Neural progenitor cell (in vitro differentiated cells): ENCODE measurements at regions not wholly inside any gene's neighbourhood (a gene's known extent, or its start where the extent isn't known, plus 50 kb on each side); places are given as distances from the start of the nearest gene placed in this dataset.

Experiments used
- DNase-seq: peaks from one replicate; pipeline ENCODE4 v3.0.0-alpha.2; 2016; ENCODE audit warnings: low spot score
- H2AFZ ChIP-seq: fragments of 200-600 bp; sonication (generic); replicated peaks from 2 replicates; pipeline ENCODE4 v1.6.1; 2016; ENCODE audit warnings: antibody characterized with exemption
- H3F3A ChIP-seq: fragments of 200-600 bp; sonication (generic); 2 replicates; pipeline ENCODE4 v1.6.1; 2016; ENCODE audit warnings: antibody characterized with exemption, low read depth
- H3K27ac ChIP-seq: fragments of 200-600 bp; sonication (generic); 2 replicates; pipeline ENCODE4 v1.5.1; 2016; ENCODE audit warnings: mild to moderate bottlenecking
- H3K27me3 ChIP-seq: fragments of 200-600 bp; sonication (generic); 2 replicates; pipeline ENCODE4 v1.6.1; 2016; ENCODE audit warnings: mild to moderate bottlenecking, moderate library complexity
- H3K36me3 ChIP-seq: fragments of 200-600 bp; sonication (generic); 2 replicates; pipeline ENCODE4 v1.5.1; 2016
- H3K4me1 ChIP-seq: fragments of 200-600 bp; sonication (generic); 2 replicates; pipeline ENCODE4 v1.6.1; 2016; ENCODE audit warnings: mixed run types
- H3K4me2 ChIP-seq: fragments of 200-600 bp; sonication (generic); 2 replicates; pipeline ENCODE4 v1.6.1; 2016
- H3K4me3 ChIP-seq: fragments of 200-600 bp; sonication (generic); 2 replicates; pipeline ENCODE4 v1.5.1; 2016
- H3K79me2 ChIP-seq: fragments of 200-600 bp; sonication (generic); 2 replicates; pipeline ENCODE4 v1.6.1; 2016; ENCODE audit warnings: low read depth
- H3K9ac ChIP-seq: fragments of 200-600 bp; sonication (generic); 2 replicates; pipeline ENCODE4 v1.6.1; 2016
- H3K9me3 ChIP-seq: fragments of 200-600 bp; sonication (generic); 2 replicates; pipeline ENCODE4 v1.5.1; 2016; ENCODE audit warnings: low read depth
- H4K20me1 ChIP-seq: fragments of 200-600 bp; sonication (generic); 2 replicates; pipeline ENCODE4 v1.6.1; 2016; ENCODE audit warnings: low read depth
- H3K27ac Mint-ChIP-seq: 3 replicates; pipeline ENCODE4 v1.8.0; 2021; ENCODE audit warnings: mixed read lengths
- H3K27me3 Mint-ChIP-seq: 2 replicates; pipeline ENCODE4 v1.8.0; 2022; ENCODE audit warnings: low read depth, mild to moderate bottlenecking, inconsistent platforms, moderate library complexity, mixed read lengths; ENCODE audit not compliant: insufficient read depth
- H3K36me3 Mint-ChIP-seq: 3 replicates; pipeline ENCODE4 v1.8.0; 2021; ENCODE audit warnings: mixed read lengths
- H3K4me1 Mint-ChIP-seq: 3 replicates; pipeline ENCODE4 v1.8.0; 2021; ENCODE audit warnings: mixed read lengths
- H3K4me3 Mint-ChIP-seq: 3 replicates; pipeline ENCODE4 v1.8.0; 2021; ENCODE audit warnings: mild to moderate bottlenecking, moderate library complexity, mixed read lengths
- H3K9me3 Mint-ChIP-seq: 3 replicates; pipeline ENCODE4 v1.8.0; 2020; ENCODE audit warnings: mixed read lengths
- EZH2 ChIP-seq: fragments of 200-600 bp; sonication (generic); IDR thresholded peaks from 2 replicates; pipeline ENCODE4 v1.6.1; 2017; ENCODE audit warnings: antibody characterized with exemption, mild to moderate bottlenecking, moderate library complexity
- EZH2phosphoT487 ChIP-seq: fragments of 200-600 bp; sonication (generic); IDR thresholded peaks from 2 replicates; pipeline ENCODE4 v1.6.1; 2017; ENCODE audit warnings: antibody characterized with exemption
- TF ChIP-seq, protein P1 (sequence below): fragments of 200-600 bp; sonication (generic); IDR thresholded peaks from 2 replicates; pipeline ENCODE4 v1.5.1; 2017; ENCODE audit warnings: antibody characterized with exemption, mild to moderate bottlenecking

DNA sequence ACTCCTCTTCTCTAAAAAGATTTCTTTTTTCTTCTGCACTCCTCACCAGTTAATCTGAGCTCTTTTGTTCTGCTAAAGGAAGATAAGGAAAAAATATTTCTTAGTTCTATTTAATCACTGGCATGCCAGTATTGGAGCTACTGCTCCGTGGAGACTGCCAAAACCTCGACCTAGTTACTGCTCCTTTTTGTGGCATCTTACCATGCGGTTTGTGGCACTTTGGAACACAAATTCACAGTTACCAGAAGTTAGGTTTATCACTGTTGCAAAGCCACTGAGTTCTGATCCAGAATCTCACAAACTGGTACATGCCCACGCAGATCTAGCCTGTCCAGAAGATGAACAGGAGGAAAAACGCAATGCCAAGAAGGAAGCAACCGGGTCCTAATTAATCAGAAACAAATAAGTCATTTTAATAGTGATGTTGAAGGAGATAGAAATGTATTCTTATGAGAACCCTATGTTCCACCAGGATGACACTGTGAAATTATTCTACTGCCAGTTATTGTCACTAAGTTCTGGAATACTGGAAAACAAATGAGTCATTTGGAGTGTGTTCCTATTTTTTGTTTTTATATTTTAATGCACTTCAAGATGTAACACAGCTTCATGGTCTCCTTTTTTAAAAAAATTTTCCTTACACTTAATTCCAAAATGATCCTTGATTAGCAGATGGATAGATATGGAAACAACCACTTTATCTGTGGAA lies 106.7 kb upstream of the GK2 start:
- no peaks in the 10 kb centered on the region for H4K20me1 ChIP-seq
- TF ChIP-seq EZH2phosphoT487 (no peak), EZH2 (no peak)
- TF ChIP-seq, protein P1, sequence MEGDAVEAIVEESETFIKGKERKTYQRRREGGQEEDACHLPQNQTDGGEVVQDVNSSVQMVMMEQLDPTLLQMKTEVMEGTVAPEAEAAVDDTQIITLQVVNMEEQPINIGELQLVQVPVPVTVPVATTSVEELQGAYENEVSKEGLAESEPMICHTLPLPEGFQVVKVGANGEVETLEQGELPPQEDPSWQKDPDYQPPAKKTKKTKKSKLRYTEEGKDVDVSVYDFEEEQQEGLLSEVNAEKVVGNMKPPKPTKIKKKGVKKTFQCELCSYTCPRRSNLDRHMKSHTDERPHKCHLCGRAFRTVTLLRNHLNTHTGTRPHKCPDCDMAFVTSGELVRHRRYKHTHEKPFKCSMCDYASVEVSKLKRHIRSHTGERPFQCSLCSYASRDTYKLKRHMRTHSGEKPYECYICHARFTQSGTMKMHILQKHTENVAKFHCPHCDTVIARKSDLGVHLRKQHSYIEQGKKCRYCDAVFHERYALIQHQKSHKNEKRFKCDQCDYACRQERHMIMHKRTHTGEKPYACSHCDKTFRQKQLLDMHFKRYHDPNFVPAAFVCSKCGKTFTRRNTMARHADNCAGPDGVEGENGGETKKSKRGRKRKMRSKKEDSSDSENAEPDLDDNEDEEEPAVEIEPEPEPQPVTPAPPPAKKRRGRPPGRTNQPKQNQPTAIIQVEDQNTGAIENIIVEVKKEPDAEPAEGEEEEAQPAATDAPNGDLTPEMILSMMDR = no peak
- H3K4me3 ChIP-seq = no peak overlapping the region
- no peaks in the 10 kb centered on the region for H3K27me3 Mint-ChIP-seq
- no peak overlapping the region for H3K27ac Mint-ChIP-seq
- H3K9ac ChIP-seq = no peak overlapping the region
- H3K36me3 Mint-ChIP-seq = no peaks in the 10 kb centered on the region
- no peaks in the 10 kb centered on the region for H3K79me2 ChIP-seq
- no peaks in the 10 kb centered on the region for H3K36me3 ChIP-seq
- no peak overlapping the region for H3K4me2 ChIP-seq
- H2AFZ ChIP-seq = no peak overlapping the region
- no peaks in the 10 kb centered on the region for H3F3A ChIP-seq
- DNase-seq = no peak
- H3K27ac ChIP-seq = no peak overlapping the region
- H3K4me3 Mint-ChIP-seq = no peak overlapping the region
- no peaks in the 10 kb centered on the region for H3K4me1 ChIP-seq
- no peaks in the 10 kb centered on the region for H3K9me3 Mint-ChIP-seq
- H3K27me3 ChIP-seq = no peaks in the 10 kb centered on the region
- no peaks in the 10 kb centered on the region for H3K4me1 Mint-ChIP-seq
- no peaks in the 10 kb centered on the region for H3K9me3 ChIP-seq

DNA sequence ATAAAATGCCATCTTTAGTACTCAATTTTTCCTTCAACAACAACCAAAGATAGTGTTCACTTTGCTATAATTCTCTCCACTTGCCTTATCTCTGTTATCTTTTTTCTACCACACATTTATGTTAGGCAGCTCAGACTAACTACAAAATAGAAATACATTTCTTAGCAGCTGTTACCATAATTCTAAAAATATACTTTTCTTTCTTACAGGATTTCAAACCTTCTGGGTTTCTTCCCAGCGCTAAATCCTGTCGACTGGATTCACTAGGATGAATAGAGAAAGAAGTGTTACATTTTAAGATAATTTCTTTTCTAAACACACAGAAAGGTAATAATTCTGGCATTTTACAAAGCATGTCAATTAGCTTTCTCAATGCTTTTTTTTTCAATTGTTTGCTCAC lies 105.5 kb upstream of the GK2 start:
- H3K27me3 ChIP-seq = no peaks in the 10 kb centered on the region
- Mint-ChIP-seq H3K4me3 (no peak overlapping the region), H3K4me1 (no peaks in the 10 kb centered on the region), H3K36me3 (no peaks in the 10 kb centered on the region), H3K27me3 (no peaks in the 10 kb centered on the region), H3K27ac (no peak overlapping the region), H3K9me3 (no peaks in the 10 kb centered on the region)
- no peaks in the 10 kb centered on the region for H3K4me1 ChIP-seq
- H3K27ac ChIP-seq = no peak overlapping the region
- no peaks in the 10 kb centered on the region for H3F3A ChIP-seq
- no peak overlapping the region for H3K4me3 ChIP-seq
- no peaks in the 10 kb centered on the region for H3K9me3 ChIP-seq
- no peak overlapping the region for H2AFZ ChIP-seq
- H3K79me2 ChIP-seq = no peaks in the 10 kb centered on the region
- H4K20me1 ChIP-seq = no peaks in the 10 kb centered on the region
- no peak for DNase-seq
- no peak overlapping the region for H3K4me2 ChIP-seq
- no peak overlapping the region for H3K9ac ChIP-seq
- H3K36me3 ChIP-seq = no peaks in the 10 kb centered on the region
- TF ChIP-seq EZH2 (no peak), EZH2phosphoT487 (no peak)
- TF ChIP-seq, protein P1 = no peak

DNA sequence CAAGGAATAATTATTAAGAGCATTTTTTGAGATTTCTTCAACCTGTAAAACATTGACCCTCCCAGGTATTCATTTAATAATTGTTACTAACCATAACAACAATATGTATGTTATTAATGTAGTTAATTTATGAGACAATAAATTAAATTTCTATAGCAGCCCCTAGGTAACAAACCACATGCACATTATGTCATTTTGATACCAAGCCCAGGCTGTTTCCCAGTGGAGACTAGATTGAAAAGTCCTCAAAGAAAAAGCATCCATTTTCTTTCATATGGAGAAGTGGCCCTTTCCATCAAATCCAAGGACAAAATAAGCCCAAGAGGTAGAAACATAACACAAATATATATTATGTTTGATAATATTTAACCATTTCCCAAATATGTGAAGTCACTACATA lies 104.3 kb upstream of the GK2 start:
- Mint-ChIP-seq H3K4me3 (no peak overlapping the region), H3K27me3 (no peaks in the 10 kb centered on the region), H3K4me1 (no peaks in the 10 kb centered on the region), H3K27ac (no peak overlapping the region), H3K9me3 (no peaks in the 10 kb centered on the region), H3K36me3 (no peaks in the 10 kb centered on the region)
- no peak overlapping the region for H3K4me3 ChIP-seq
- TF ChIP-seq, protein P1 = no peak
- no peak for TF ChIP-seq EZH2
- no peak for TF ChIP-seq EZH2phosphoT487
- no peaks in the 10 kb centered on the region for H3K27me3 ChIP-seq
- no peak overlapping the region for H2AFZ ChIP-seq
- H3K9me3 ChIP-seq = no peaks in the 10 kb centered on the region
- H3K36me3 ChIP-seq = no peaks in the 10 kb centered on the region
- no peaks in the 10 kb centered on the region for H3F3A ChIP-seq
- H3K9ac ChIP-seq = no peak overlapping the region
- H3K4me1 ChIP-seq = no peaks in the 10 kb centered on the region
- no peaks in the 10 kb centered on the region for H3K79me2 ChIP-seq
- H4K20me1 ChIP-seq = no peaks in the 10 kb centered on the region
- DNase-seq = no peak
- H3K4me2 ChIP-seq = no peak overlapping the region
- no peak overlapping the region for H3K27ac ChIP-seq
